H9 (cell line): ENCODE measurements at regions not wholly inside any gene's neighbourhood (a gene's known extent, or its start where the extent isn't known, plus 50 kb on each side); places are given as distances from the start of the nearest gene placed in this dataset.

Experiments used
- DNase-seq: peaks from one replicate; pipeline ENCODE4 v3.0.0-alpha.2; 2017
- H2AFZ ChIP-seq: one replicate; pipeline ENCODE4 v1.6.1; 2013; ENCODE audit warnings: mild to moderate bottlenecking, low read length, control low read depth, moderate library complexity
- H2AK5ac ChIP-seq: 2 replicates; pipeline ENCODE4 v1.6.1; 2013; ENCODE audit warnings: low read length, control low read depth, mixed read lengths; ENCODE audit not compliant: insufficient read length
- H2BK120ac ChIP-seq: one replicate; pipeline ENCODE4 v1.6.1; 2013; ENCODE audit warnings: low read depth, mild to moderate bottlenecking, low read length, control low read depth, inconsistent platforms; ENCODE audit not compliant: poor library complexity, severe bottlenecking
- H2BK12ac ChIP-seq: 2 replicates; pipeline ENCODE4 v1.6.1; 2013; ENCODE audit warnings: low read length, control low read depth, mixed read lengths, low read depth; ENCODE audit not compliant: insufficient read length
- H2BK15ac ChIP-seq: 2 replicates; pipeline ENCODE4 v1.6.1; 2013; ENCODE audit warnings: low read depth, low read length, control low read depth
- H2BK20ac ChIP-seq: one replicate; pipeline ENCODE4 v1.6.1; 2013; ENCODE audit warnings: low read depth, mild to moderate bottlenecking, low read length, control low read depth, inconsistent platforms; ENCODE audit not compliant: poor library complexity, severe bottlenecking
- H2BK5ac ChIP-seq: 2 replicates; pipeline ENCODE4 v1.6.1; 2013; ENCODE audit warnings: low read length, control low read depth, mixed read lengths; ENCODE audit not compliant: insufficient read length
- H3K14ac ChIP-seq: 2 replicates; pipeline ENCODE4 v1.6.1; 2013; ENCODE audit warnings: low read length, control low read depth; ENCODE audit not compliant: insufficient read depth
- H3K18ac ChIP-seq: 2 replicates; pipeline ENCODE4 v1.6.1; 2013; ENCODE audit warnings: low read depth, mild to moderate bottlenecking, mixed read lengths, low read length, control low read depth; ENCODE audit not compliant: insufficient read length
- H3K23ac ChIP-seq: 2 replicates; pipeline ENCODE4 v1.6.1; 2013; ENCODE audit warnings: low read length, control low read depth, mixed read lengths, low read depth; ENCODE audit not compliant: insufficient read length
- H3K23me2 ChIP-seq: 2 replicates; pipeline ENCODE4 v1.6.1; 2013; ENCODE audit warnings: low read depth, mild to moderate bottlenecking, mixed read lengths, low read length, control low read depth; ENCODE audit not compliant: insufficient read length, poor library complexity, severe bottlenecking
- H3K27ac ChIP-seq: 2 replicates; pipeline ENCODE4 v1.5.1; 2013; ENCODE audit warnings: low read length, control low read depth, mixed read lengths, low read depth; ENCODE audit not compliant: insufficient read length
- H3K27me3 ChIP-seq: 2 replicates; pipeline ENCODE4 v1.6.1; 2013; ENCODE audit warnings: low read length, control low read depth, inconsistent platforms; ENCODE audit not compliant: insufficient read depth
- H3K4ac ChIP-seq: 2 replicates; pipeline ENCODE4 v1.6.1; 2013; ENCODE audit warnings: low read depth, mild to moderate bottlenecking, control low read depth, inconsistent platforms, low read length, moderate library complexity
- H3K4me1 ChIP-seq: 2 replicates; pipeline ENCODE4 v1.6.1; 2013; ENCODE audit warnings: low read length, control low read depth, inconsistent platforms; ENCODE audit not compliant: insufficient read depth
- H3K4me2 ChIP-seq: 2 replicates; pipeline ENCODE4 v1.6.1; 2013; ENCODE audit warnings: low read length, control low read depth, mixed read lengths; ENCODE audit not compliant: insufficient read length, insufficient read depth
- H3K56ac ChIP-seq: 2 replicates; pipeline ENCODE4 v1.6.1; 2013; ENCODE audit warnings: low read depth, mild to moderate bottlenecking, mixed read lengths, low read length, control low read depth; ENCODE audit not compliant: insufficient read length
- H3K79me1 ChIP-seq: 2 replicates; pipeline ENCODE4 v1.6.1; 2013; ENCODE audit warnings: low read depth, mild to moderate bottlenecking, moderate library complexity, low read length, control low read depth, inconsistent platforms; ENCODE audit not compliant: insufficient read depth, poor library complexity, severe bottlenecking
- H3K79me2 ChIP-seq: 2 replicates; pipeline ENCODE4 v1.6.1; 2013; ENCODE audit warnings: low read length, control low read depth, inconsistent platforms; ENCODE audit not compliant: insufficient read depth
- H3K9ac ChIP-seq: 2 replicates; pipeline ENCODE4 v1.6.1; 2013; ENCODE audit warnings: low read length, control low read depth, mixed read lengths; ENCODE audit not compliant: insufficient read length; ENCODE audit errors: extremely low read depth
- H3K9me3 ChIP-seq: one replicate; pipeline ENCODE4 v1.6.1; 2013; ENCODE audit warnings: low read depth, low read length, inconsistent platforms; ENCODE audit not compliant: control insufficient read depth
- H3T11ph ChIP-seq: one replicate; pipeline ENCODE4 v1.6.1; 2013; ENCODE audit warnings: mild to moderate bottlenecking, low read length, control low read depth, inconsistent platforms
- H4K20me1 ChIP-seq: one replicate; pipeline ENCODE4 v1.6.1; 2013; ENCODE audit not compliant: control insufficient read depth, insufficient read length, insufficient read depth
- H4K5ac ChIP-seq: 2 replicates; pipeline ENCODE4 v1.6.1; 2013; ENCODE audit warnings: low read depth, mild to moderate bottlenecking, mixed read lengths, low read length, control low read depth; ENCODE audit not compliant: insufficient read length
- H4K8ac ChIP-seq: replicated peaks from 2 replicates; pipeline ENCODE4 v1.6.1; 2013; ENCODE audit warnings: low read length, control low read depth, mixed read lengths, low read depth; ENCODE audit not compliant: insufficient read length
- H4K91ac ChIP-seq: 2 replicates; pipeline ENCODE4 v1.6.1; 2013; ENCODE audit warnings: low read depth, mild to moderate bottlenecking, moderate library complexity, mixed read lengths, low read length, control low read depth; ENCODE audit not compliant: insufficient read length
- H3K27ac Mint-ChIP-seq, 3 experiments: 2 replicates in 2 of 3; 3 replicates in 1 of 3; pipeline ENCODE4 v1.8.0; 2020 to 2021; ENCODE audit warnings: mixed read lengths in 3 of 3, mild to moderate bottlenecking in 1 of 3, moderate library complexity in 1 of 3
- H3K27me3 Mint-ChIP-seq: 2 replicates; pipeline ENCODE4 v1.8.0; 2021; ENCODE audit warnings: low read depth, mild to moderate bottlenecking, moderate library complexity, mixed read lengths
- H3K36me3 Mint-ChIP-seq, 3 experiments: 2 replicates in 2 of 3; 3 replicates in 1 of 3; pipeline ENCODE4 v1.8.0; 2020 to 2021; ENCODE audit warnings: low read depth in 3 of 3, mixed read lengths in 3 of 3; ENCODE audit not compliant: insufficient read depth in 1 of 3
- H3K4me1 Mint-ChIP-seq, 2 experiments: 2 replicates each; pipeline ENCODE4 v1.8.0; 2020; ENCODE audit warnings: mixed read lengths in 2 of 2
- H3K4me3 Mint-ChIP-seq, 2 experiments: 2 replicates in 1 of 2; 3 replicates in 1 of 2; pipeline ENCODE4 v1.8.0; 2020 to 2021; ENCODE audit warnings: mild to moderate bottlenecking in 2 of 2, mixed read lengths in 2 of 2, moderate library complexity in 1 of 2
- H3K9me3 Mint-ChIP-seq, 2 experiments: 2 replicates in 1 of 2; 3 replicates in 1 of 2; pipeline ENCODE4 v1.8.0; 2020; ENCODE audit warnings: mild to moderate bottlenecking in 2 of 2, mixed read lengths in 2 of 2, moderate library complexity in 1 of 2
- WGBS: extraction: QIAGEN DNeasy Blood & Tissue Kit; methylation state at CpG from one replicate; pipeline ENCODE4 v1.1.7; 2013; ENCODE audit warnings: missing lambda C conversion rate, low lambda C conversion rate, mixed read lengths; ENCODE audit not compliant: insufficient read length; ENCODE audit errors: extremely low coverage; 5-methylcytosine and 5-hydroxymethylcytosine counted together
- TF ChIP-seq, protein P1 (sequence below): fragments of 200-600 bp; sonication (generic); conservative IDR thresholded peaks from 3 replicates; pipeline ENCODE4 v1.8.0; 2021; ENCODE audit warnings: antibody characterized with exemption, mild to moderate bottlenecking

DNA sequence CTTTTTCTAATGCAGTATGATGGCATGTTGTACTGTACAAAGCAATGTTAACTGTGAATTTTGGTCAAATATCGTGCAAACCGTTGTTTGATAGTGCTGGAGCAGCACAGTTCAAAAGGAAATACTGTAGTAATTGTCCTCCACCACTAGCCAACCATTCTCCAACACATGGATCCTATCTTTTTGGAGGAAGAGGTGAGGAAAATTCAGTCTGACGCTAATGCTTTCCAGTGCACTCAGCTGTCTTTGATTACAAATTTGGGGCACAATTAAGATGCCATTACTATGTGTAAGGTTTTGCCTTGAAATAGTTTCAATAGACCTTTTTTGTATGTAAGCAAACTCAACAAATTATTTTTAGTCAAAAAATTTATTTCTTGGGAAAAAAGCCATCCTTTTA, 240.5 kb upstream of the CCDC179 start:
- Mint-ChIP-seq H3K27me3 (no peaks in the 10 kb centered on the region), H3K4me1 (no peaks in the 10 kb centered on the region), H3K4me3 (no peak overlapping the region), H3K9me3 (peaks cover 0 to 2% of the 10 kb centered on the region in 2 experiments; a peak in 2 of 5 replicates), H3K27ac (no peak overlapping the region), H3K36me3 (no peaks in the 10 kb centered on the region)
- no peak overlapping the region for H3K4ac ChIP-seq
- no peaks in the 10 kb centered on the region for H3K4me1 ChIP-seq
- H3K9ac ChIP-seq = no peak overlapping the region
- no peak overlapping the region for H2BK20ac ChIP-seq
- H3K23ac ChIP-seq = no peak overlapping the region
- no peak overlapping the region for H2BK15ac ChIP-seq
- H3K18ac ChIP-seq = no peak overlapping the region
- H3T11ph ChIP-seq = no peak overlapping the region
- H3K79me2 ChIP-seq = no peaks in the 10 kb centered on the region
- H3K27ac ChIP-seq = no peak overlapping the region
- no peak for DNase-seq
- no CpG with 5 or more reads among the region's 3 CpGs for WGBS
- H2BK5ac ChIP-seq = no peak overlapping the region
- no peaks in the 10 kb centered on the region for H3K27me3 ChIP-seq
- H4K91ac ChIP-seq = no peak overlapping the region
- TF ChIP-seq, protein P1, sequence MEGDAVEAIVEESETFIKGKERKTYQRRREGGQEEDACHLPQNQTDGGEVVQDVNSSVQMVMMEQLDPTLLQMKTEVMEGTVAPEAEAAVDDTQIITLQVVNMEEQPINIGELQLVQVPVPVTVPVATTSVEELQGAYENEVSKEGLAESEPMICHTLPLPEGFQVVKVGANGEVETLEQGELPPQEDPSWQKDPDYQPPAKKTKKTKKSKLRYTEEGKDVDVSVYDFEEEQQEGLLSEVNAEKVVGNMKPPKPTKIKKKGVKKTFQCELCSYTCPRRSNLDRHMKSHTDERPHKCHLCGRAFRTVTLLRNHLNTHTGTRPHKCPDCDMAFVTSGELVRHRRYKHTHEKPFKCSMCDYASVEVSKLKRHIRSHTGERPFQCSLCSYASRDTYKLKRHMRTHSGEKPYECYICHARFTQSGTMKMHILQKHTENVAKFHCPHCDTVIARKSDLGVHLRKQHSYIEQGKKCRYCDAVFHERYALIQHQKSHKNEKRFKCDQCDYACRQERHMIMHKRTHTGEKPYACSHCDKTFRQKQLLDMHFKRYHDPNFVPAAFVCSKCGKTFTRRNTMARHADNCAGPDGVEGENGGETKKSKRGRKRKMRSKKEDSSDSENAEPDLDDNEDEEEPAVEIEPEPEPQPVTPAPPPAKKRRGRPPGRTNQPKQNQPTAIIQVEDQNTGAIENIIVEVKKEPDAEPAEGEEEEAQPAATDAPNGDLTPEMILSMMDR = no peak
- no peaks in the 10 kb centered on the region for H3K9me3 ChIP-seq
- H2AFZ ChIP-seq = no peak overlapping the region
- H2AK5ac ChIP-seq = no peak overlapping the region
- no peaks in the 10 kb centered on the region for H3K79me1 ChIP-seq
- no peak overlapping the region for H4K5ac ChIP-seq
- H3K4me2 ChIP-seq = no peak overlapping the region
- H2BK12ac ChIP-seq = no peak overlapping the region
- H3K56ac ChIP-seq = no peak overlapping the region
- H2BK120ac ChIP-seq = no peak overlapping the region
- H3K14ac ChIP-seq = no peak overlapping the region
- H3K23me2 ChIP-seq = no peaks in the 10 kb centered on the region
- H4K20me1 ChIP-seq = no peaks in the 10 kb centered on the region
- no peak overlapping the region for H4K8ac ChIP-seq
